GM21576 (cell line): ENCODE measurements at regions not wholly inside any gene's neighbourhood (a gene's known extent, or its start where the extent isn't known, plus 50 kb on each side); places are given as distances from the start of the nearest gene placed in this dataset.

Source experiments
- ATAC-seq: cut with Tn5 transposase; IDR thresholded peaks from one replicate; pipeline ENCODE4 v1.9.1; 2021; ENCODE audit warnings: mild to moderate bottlenecking, moderate library complexity; ENCODE audit not compliant: unreplicated experiment

GRCh38 chr6:14742171-14742570 lies 503.7 kb upstream of the JARID2 start:
- ATAC-seq: no peak

GRCh38 chr6:14742680-14743079 lies 503.2 kb upstream of the JARID2 start:
- ATAC-seq: no peak

DNA sequence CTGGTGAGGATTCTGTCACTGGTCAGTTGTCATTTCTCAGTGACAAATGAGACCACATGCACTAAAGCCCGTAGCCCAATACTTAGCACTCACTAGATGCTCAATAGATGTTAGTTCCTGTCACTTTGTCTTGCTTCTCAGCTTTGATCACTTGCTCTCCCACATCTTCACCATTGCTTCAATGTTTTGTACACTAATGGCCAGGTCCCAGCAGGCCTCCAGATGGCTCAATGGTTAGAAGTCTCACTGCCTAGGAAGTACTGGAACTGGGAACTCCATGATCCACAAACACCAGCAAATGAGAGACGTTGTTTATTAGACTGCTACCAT lies 502.8 kb upstream of the JARID2 start:
- no peak for ATAC-seq

DNA sequence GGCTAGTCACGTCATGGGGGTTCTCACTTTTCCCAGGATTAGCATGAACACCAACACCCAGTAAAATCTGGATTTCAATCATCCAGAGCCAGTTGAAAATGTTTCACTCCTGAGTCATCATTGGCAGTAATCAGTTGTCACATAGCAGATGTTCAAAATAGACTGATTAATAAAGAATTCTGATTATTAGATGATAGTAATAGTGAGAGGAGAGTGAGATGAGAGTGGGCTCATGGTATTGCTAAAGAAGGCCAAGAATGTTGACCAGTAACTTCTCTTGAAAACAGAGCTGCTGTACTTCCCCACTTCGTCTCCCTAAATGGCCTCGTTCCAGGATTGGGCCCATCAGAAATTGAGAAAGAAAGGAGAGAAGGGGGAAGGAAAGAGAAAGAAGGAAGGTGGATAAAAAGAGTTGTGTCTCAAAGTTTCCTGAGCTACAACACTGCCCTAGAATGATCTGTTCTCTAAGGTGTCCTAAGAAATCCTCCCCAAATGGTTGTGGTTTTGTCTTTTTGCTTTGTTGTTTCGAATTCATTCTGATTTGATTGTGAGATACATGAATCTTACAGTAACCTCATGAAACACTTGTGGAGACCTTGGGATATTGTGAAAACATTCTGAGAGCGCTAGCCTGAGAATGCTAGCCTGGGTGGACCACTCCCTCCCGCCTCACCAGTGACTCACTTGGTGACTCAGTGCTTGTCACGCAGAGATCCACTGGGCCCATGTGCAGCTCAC lies 502.2 kb upstream of the JARID2 start:
- ATAC-seq: no peak

GRCh38 chr6:14744212-14744556 lies 501.7 kb upstream of the JARID2 start:
- ATAC-seq: no peak

DNA sequence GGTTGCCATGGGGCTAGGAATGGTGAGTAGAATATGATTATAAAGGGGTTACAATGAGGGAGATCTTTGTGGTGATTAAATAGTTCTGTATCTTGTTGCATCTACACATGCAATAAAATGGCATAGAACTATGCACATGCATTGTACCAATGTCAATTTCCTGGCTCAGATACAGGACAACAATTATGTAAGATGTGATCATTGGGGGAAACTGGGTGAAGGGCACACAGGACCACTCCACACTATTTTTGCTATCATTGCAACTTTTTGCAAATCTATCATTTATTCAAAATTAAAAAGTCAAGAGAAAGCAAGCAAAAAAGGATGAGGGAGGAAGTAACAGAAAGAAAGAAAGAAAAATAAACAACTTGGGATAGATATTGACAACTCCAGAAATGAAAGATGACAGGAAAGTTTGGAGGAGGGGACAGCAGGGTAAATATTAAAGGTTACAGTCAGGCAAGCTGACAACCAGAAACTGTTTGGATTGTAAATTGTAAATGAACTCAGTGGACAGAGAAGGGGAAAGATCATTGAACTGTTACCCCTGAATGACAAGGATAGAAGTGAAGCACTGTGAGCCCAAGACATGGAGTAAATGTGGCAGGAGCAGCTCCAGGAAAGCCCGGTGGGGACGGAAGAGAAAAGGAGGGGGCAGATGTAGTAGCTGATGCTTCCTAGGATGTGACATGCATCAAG lies 499.6 kb upstream of the JARID2 start:
- ATAC-seq: no peak

DNA sequence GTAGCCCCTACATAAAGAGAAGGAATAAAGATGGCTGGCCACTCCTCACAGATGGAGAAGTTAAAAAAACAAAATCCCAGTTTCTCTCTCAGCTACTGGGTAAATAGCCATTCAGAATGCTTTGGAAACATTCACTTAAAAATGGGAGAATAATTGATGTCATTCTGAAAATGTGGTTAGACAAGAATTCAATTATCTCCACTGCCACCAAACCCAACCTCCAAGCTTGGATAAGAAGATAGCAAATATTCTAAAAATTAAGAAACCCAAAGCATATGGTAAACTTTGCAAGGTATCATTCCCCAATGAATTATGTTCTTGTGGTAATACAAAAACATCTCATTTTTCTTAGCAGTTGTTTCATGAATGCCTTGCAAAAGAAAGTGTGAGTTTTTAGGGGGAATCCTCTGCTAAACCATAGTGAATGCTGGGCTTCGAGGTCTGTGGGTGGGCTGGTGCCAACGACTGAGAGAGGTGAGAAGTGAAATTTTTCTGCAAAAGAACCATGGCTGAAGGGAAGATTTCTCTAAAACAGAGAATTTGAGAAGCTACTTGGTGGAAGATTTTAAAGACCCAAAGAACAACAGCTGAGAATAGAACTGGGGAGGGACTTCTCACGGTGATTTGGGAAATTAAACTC lies 497.9 kb upstream of the JARID2 start:
- ATAC-seq: no peak

GRCh38 chr6:14748679-14749078 lies 497.2 kb upstream of the JARID2 start:
- ATAC-seq: no peak

GRCh38 chr6:14750059-14750661 lies 495.7 kb upstream of the JARID2 start:
- no peak for ATAC-seq

- no peak for ATAC-seq
Observed at GRCh38 chr6:14751645-14752175, 494.2 kb upstream of the JARID2 start.

GRCh38 chr6:14754751-14755513 lies 490.9 kb upstream of the JARID2 start:
- no peak for ATAC-seq

GRCh38 chr6:14756340-14756739 lies 489.5 kb upstream of the JARID2 start:
- ATAC-seq: no peak

GRCh38 chr6:14757014-14757413 lies 488.9 kb upstream of the JARID2 start:
- no peak for ATAC-seq

DNA sequence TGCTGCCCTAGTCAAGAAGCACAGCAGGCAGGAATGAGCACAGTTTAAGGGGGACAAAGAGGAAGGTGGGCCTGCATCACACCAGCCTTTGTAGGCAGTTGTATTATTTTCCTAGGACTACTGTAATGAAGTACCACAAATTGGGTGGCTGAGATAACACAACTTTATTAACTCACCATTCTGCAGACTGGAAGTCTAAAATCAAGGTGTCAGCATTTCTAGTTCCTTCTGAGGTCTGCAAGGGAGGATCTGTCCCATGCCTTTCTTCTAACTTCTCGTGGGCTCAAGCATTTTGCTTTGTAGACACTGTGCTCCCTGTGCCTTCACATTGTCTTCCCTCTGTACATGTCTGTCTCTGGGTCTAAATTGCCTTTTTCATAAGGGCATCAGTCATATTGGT lies 488.5 kb upstream of the JARID2 start:
- ATAC-seq: no peak

DNA sequence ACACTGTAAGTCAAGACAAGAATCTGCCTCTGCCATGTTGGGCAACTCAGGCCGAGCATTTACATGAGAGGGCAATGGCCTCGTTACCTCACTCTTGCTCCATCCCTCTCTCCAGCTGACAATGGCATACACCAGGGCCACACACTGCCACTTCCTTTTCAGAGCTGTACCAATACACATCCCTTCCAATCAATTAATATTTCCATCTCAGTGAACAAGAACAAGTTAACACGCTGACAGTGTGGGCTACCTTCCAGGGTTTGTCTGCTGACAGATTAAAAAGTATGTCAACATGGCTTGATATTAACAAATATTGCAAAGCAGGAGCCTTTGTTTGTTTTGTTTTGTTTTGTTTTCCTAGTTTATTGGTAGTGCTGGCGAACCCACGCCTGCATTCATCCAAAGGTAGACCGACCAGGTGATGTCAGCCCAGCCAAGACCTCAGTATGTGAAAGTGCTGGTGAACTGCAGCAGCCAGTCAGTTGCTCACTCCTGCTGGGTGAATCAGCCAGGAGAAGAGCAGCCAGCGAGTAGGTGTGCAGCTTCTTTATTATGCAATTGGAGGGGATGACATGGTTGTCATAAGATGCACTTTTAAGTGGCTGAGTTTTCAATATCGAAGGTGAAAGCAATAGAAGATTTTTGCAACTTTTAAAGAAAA lies 487.3 kb upstream of the JARID2 start:
- ATAC-seq: no peak

GRCh38 chr6:14759976-14760672 lies 485.7 kb upstream of the JARID2 start:
- ATAC-seq: no peak

GRCh38 chr6:14762077-14762476 lies 483.8 kb upstream of the JARID2 start:
- no peak for ATAC-seq

DNA sequence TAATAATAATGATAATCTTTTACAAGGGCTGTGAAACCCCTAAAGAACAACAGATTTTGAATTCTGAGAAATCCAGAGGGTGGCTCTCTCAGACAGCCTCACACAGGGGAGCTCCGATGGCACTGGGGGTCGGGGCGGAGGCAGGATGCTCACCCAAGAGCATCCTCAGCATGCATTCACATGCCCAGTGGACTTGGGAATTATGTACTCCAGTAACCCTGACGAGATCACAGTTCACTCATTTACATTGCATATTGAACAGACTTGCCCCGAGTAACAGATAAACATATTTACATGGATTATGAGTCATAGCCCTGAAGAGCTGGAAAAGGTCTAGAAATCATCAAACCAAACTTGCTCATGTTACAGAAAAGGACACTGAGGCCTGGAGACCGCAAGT lies 482.7 kb upstream of the JARID2 start:
- ATAC-seq: no peak

DNA sequence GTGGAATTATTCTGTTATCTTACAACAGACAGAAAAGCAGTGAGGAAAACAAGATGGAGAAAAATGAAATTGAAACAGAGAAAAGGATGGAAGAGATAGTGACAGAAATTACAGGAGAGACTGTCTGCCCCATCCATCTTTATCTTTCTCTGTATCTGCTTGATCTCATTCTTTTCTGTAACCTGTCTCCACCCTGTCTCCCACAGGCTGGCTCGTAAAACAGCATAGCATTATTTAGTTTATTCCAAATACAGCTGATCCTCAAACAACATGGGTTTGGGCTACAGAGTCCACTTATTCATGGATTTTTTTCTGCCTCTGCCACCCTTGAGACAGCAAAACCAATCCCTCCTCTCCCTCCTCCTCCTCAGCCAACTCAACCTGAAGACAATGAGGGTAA lies 482.3 kb upstream of the JARID2 start:
- no peak for ATAC-seq

GRCh38 chr6:14765106-14765505 lies 480.8 kb upstream of the JARID2 start:
- ATAC-seq: no peak
